ENCODE measurements at regions not wholly inside any gene's neighbourhood (a gene's known extent, or its start where the extent isn't known, plus 50 kb on each side); places are given as distances from the start of the nearest gene placed in this dataset.
A peak's percentile ranks its signal among the peaks of the same experiment; 100 is the strongest.
"Not testable (repeated sequence)": the region's sequence is repeated elsewhere in the genome, so short reads cannot be mapped to it uniquely, and the experiment has no call there.

GRCh38 chr1:148371551-148371994 lies 111.5 kb downstream of the PPIAL4G start:
- H3K9me3 ChIP-seq; DNase-seq (ENCODE audit: extremely low spot score); H3K27me3 ChIP-seq; H3K36me3 ChIP-seq; H3K4me3 ChIP-seq; intact Hi-C loops (cut with DNase I); H3K27ac ChIP-seq (replicated peaks in 1 of 4); H3K4me1 ChIP-seq: not testable (repeated sequence)
- WGBS = 5% methylated on average over 4 of the region's 4 CpGs
- peak; percentile 69 to 83 (median 77) for TF ChIP-seq CTCF (IDR thresholded peaks at IDR 0.05)

- H3K27ac ChIP-seq (replicated peaks in 1 of 4); DNase-seq (ENCODE audit: extremely low spot score); H3K27me3 ChIP-seq; H3K36me3 ChIP-seq; H3K4me3 ChIP-seq; H3K9me3 ChIP-seq; H3K4me1 ChIP-seq; intact Hi-C loops (cut with DNase I): not testable (repeated sequence)
- WGBS = 80% methylated on average over 5 of the region's 5 CpGs
These were observed 112.4 kb downstream of the PPIAL4G start for GRCh38 chr1:148370661-148371060.

DNA sequence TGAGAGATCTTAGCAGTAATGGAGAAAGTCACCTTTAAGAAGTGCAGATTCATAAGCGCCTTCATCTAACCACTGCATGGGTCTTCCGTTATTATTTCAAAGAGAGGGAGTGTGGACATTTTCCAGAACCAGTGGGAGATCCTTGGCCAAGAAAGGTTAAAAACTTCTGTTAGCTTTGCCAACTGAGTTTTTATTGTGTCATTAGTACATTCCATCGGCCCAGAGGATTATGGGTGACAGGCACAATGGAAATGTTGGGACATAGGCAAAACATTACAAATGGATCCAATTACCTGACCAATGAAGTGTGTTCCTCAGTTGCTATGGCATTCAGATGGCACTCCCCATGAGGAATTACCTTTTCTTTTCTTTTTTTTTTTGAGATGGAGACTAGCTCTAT lies 115.5 kb downstream of the PPIAL4G start:
- H3K27me3 ChIP-seq = peaks cover 0 to 10% (median under 1%) of the 10 kb centered on the region in 4 donors
- 63% methylated on average over 3 of the region's 3 CpGs for WGBS
- H3K9me3 ChIP-seq = no peaks in the 10 kb centered on the region
- no peak for DNase-seq (ENCODE audit: extremely low spot score)
- peaks cover 0 to 8% (median 0%) of the 10 kb centered on the region in 4 donors for H3K4me1 ChIP-seq
- no peaks in the 10 kb centered on the region for H3K36me3 ChIP-seq
- TF ChIP-seq POLR2AphosphoS5 (IDR thresholded peaks at IDR 0.05) (no peak), EP300 (IDR thresholded peaks at IDR 0.05) (no peak), POLR2A (IDR thresholded peaks at IDR 0.05; ENCODE audit: low read depth) (no peak), CTCF (IDR thresholded peaks at IDR 0.05) (no peak)
- intact Hi-C loops (cut with DNase I) = no loop called here
- H3K4me3 ChIP-seq = no peak overlapping the region
- H3K27ac ChIP-seq (replicated peaks in 1 of 4) = no peak overlapping the region

GRCh38 chr1:148366136-148366753 lies 116.9 kb downstream of the PPIAL4G start:
- DNase-seq (ENCODE audit: extremely low spot score); intact Hi-C loops (cut with DNase I); H3K27ac ChIP-seq (replicated peaks in 1 of 4); H3K36me3 ChIP-seq; H3K9me3 ChIP-seq; H3K4me3 ChIP-seq: not testable (repeated sequence)
- Histone ChIP-seq H3K4me1 (peaks cover 8 to 16% (median 9%) of the 10 kb centered on the region in 4 donors), H3K27me3 (peaks cover 0 to 24% (median 8%) of the 10 kb centered on the region in 4 donors)
- WGBS = 94% methylated on average over 5 of the region's 5 CpGs

- 87% methylated on average over 2 of the region's 2 CpGs for WGBS
These were observed 118.0 kb downstream of the PPIAL4G start for GRCh38 chr1:148365151-148365550.

GRCh38 chr1:148363979-148364378 lies 119.1 kb downstream of the PPIAL4G start:
- 87% methylated on average over 3 of the region's 3 CpGs for WGBS
- H3K36me3 ChIP-seq; H3K27ac ChIP-seq (replicated peaks in 1 of 4); H3K4me3 ChIP-seq; H3K9me3 ChIP-seq; intact Hi-C loops (cut with DNase I); DNase-seq (ENCODE audit: extremely low spot score): not testable (repeated sequence)
- Histone ChIP-seq H3K27me3 (peaks cover 0 to 46% (median 8%) of the 10 kb centered on the region in 4 donors), H3K4me1 (peaks cover 9 to 16% (median 10%) of the 10 kb centered on the region in 4 donors)

More at GRCh38 chr1:148365151-148365550, 118.0 kb downstream of the PPIAL4G start:
- H3K4me3 ChIP-seq; H3K36me3 ChIP-seq; intact Hi-C loops (cut with DNase I); H3K9me3 ChIP-seq; DNase-seq (ENCODE audit: extremely low spot score); H3K27ac ChIP-seq (replicated peaks in 1 of 4): not testable (repeated sequence)
- H3K4me1 ChIP-seq = peaks cover 9 to 16% (median 10%) of the 10 kb centered on the region in 4 donors
- peaks cover 0 to 35% (median 8%) of the 10 kb centered on the region in 4 donors for H3K27me3 ChIP-seq

DNA sequence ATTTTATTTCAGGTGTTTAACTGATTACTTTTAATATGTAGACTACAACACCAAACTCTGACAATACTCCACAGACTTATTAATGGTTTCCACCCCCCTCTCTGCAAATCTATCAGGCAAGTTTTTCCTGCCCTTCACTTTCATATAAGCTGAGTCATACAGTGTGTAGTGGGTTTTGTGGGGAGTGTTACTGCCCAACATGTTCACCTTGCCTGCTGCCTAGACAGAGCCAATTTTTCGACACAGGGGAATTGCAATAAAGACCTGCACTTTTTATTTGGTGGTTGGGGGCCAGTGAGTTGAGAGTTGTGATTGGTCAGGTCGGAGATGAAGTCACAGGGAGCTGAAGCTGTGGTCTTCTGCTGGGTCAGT lies 119.7 kb downstream of the PPIAL4G start:
- Histone ChIP-seq H3K4me3 (no peak overlapping the region), H3K36me3 (no peaks in the 10 kb centered on the region), H3K27ac (replicated peaks in 1 of 4) (no peak overlapping the region), H3K4me1 (peaks cover 9 to 16% (median 10%) of the 10 kb centered on the region in 4 donors), H3K27me3 (peaks cover 0 to 47% (median 8%) of the 10 kb centered on the region in 4 donors), H3K9me3 (no peaks in the 10 kb centered on the region)
- no peak for TF ChIP-seq POLR2A (IDR thresholded peaks at IDR 0.05; ENCODE audit: low read depth)
- intact Hi-C loops (cut with DNase I) = no loop called here
- DNase-seq (ENCODE audit: extremely low spot score) = no peak
- 100% methylated on average over 2 of the region's 2 CpGs for WGBS

Data from esophagus muscularis mucosa (tissue), 4 donors.